ENCODE measurements at regions not wholly inside any gene's neighbourhood (a gene's known extent, or its start where the extent isn't known, plus 50 kb on each side); places are given as distances from the start of the nearest gene placed in this dataset.

- no peak for DNase-seq (ENCODE audit: low read depth)
Observed at GRCh38 chr2:109070290-109070689, 58.7 kb upstream of the SH3RF3 start.

DNA sequence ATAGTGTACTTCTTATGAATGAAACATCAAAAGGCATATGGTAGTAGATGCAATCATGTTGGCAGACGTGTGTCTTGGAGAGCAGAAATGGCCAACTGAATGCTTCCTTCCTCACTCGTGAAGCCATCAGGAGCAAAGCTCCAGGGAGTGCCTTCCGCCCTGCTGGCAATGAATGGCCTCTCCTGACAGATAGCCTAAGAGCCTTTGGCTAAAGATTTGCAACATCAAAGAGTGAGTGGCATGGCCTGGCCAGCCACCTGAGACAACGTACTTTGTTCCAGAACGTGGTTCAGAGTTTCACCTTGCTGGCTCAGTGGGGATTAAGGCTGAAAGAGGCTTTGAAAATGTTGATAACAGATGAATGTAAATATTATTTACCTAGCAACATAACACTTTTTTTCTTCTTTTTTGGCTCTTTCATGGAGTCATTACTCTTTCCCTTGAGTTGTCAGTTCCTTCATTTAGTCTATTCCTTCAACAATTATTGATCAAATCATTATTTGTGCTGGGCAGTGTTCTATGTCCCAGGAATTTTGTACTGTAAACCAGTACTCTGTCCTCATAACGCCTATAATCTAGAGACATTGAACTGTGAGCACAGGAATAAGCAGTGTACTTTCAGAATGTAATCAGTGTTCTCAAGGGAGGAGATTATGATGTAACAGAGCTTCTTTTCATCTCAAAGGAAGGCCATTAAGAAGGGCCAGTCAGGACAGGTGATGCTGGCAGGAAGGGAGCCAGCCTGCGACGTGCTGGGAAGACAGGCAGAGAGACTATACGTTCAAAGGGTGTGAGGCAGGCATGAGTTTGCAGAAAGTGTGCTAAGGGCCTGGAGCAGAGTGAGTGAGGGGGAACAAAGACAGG lies 59.4 kb upstream of the SH3RF3 start:
- no peak for DNase-seq (ENCODE audit: low read depth)

- no peak for DNase-seq (ENCODE audit: low read depth)
Observed at GRCh38 chr2:109068811-109069210, 60.2 kb upstream of the SH3RF3 start.

DNA sequence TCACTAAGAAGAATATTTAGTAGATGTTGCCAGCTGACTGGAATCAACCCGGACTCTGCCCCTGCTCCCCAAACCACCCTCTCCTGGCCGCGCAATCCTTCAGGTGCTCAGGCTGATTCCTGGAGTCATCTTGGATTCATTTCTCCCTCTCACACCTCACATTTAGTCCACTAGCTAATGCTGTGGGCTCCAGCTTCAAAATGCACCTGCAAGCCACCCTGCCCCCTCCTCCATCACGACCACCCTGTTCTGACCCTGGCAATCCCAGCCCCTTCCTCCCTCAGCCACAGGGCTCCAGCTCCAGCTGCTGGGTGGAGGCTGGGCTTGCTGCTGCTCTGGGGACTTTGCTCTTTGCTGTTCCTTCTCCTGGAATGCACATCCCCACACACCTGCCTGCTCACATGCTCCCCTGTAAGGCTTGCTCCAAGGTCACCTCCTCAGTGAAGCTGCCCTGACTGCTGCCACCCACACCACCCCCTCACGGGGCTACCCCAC lies 61.3 kb upstream of the SH3RF3 start:
- DNase-seq (ENCODE audit: low read depth) = no peak

DNA sequence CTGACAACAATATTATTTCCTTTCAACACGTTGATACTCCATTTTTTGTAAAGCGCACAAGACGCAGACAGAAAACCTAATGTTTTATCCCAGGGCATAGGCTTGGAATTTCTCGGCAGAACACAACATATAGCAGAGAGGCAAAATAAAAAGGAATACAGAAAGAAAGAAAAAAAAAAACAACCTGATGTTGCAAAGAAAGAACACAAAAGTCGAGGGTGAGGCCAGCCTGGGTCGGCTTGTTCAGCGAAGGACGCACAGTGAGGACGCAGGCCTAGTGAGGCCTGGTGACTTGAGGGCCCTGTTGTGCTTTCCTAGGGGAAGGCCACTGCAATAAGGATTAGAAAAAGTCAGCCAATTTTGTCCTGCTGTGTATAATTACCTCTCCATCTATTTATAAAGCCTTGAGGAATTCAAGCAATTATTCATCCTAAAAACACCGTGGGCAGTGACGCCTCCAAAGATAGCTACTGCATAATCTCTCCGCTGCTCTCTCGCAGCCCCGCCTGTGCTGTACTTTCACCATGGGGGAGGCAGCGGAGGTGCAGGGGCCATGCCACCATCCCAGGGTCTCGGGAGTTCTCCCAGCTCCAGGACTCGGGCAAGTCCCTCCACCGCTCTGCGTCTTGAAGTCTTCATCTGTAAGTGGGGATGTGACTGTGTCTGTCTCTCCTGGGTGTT lies 61.9 kb upstream of the SH3RF3 start:
- no peak for DNase-seq (ENCODE audit: low read depth)

DNA sequence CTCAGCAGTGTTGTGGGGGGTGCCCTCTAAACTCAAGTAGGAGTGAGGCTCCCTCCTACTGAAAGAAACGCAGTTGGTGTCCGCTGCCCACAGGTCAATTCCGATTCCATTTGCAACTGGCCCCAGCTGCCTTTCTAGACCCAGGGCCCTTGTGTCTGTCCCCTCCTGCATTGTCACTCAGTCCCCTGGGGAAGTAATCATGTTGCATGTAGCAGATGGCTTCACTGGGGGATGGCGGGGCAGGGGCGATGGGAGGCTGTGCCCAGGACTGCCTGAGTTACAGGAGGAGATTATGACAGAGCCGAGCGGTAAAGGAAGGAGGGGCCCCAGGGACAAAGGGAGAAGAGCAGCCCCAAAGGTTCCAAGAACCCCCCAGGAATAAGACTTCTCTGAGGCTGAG lies 62.5 kb upstream of the SH3RF3 start:
- DNase-seq (ENCODE audit: low read depth) = no peak

GRCh38 chr2:109065391-109065734 lies 63.6 kb upstream of the SH3RF3 start:
- DNase-seq (ENCODE audit: low read depth) = no peak

- no peak for DNase-seq (ENCODE audit: low read depth)
Observed at GRCh38 chr2:109064660-109065390, 64.2 kb upstream of the SH3RF3 start.

- peak; percentile 15 for DNase-seq (ENCODE audit: low read depth)
Observed at GRCh38 chr2:109062859-109063700, 65.9 kb upstream of the SH3RF3 start.

- DNase-seq (ENCODE audit: low read depth) = peak; percentile 17
Observed at GRCh38 chr2:109062145-109062858, 66.7 kb upstream of the SH3RF3 start.

GRCh38 chr2:109061736-109062135 lies 67.3 kb upstream of the SH3RF3 start:
- DNase-seq (ENCODE audit: low read depth) = no peak

- no peak for DNase-seq (ENCODE audit: low read depth)
Observed at GRCh38 chr2:109060496-109060895, 68.5 kb upstream of the SH3RF3 start.

DNA sequence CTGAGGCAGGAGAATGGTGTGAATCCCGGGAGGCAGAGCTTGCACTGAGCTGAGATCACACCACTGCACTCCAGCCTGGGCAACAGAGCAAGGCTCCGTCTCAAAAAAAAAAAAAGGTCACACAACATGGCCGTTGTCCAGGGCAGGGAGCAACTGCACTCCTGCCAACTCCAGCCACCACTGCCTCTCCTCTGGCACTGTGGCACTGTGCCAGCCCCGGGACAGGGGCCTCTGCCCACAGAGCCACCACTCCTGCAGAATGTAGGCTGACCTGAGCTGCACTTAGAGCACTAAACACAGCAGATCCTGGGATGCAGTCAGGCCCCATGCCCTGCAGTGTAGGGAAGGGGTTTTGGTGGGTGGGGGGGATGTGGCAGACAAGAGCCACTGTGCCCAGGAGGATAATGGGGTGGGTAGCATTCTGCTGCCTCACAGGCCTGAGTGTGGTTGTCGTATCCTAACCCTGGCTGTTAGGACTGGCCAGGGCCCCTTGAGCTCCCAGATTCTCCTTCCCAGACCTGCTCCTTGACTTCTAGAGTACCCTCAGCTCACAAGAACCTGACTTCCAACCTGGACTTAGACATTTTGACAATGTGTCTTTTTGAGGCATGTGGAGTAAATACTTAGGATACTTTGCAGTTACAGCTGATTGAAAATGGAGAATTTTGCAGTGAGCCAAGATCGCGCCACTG lies 69.4 kb upstream of the SH3RF3 start:
- DNase-seq (ENCODE audit: low read depth) = no peak

DNA sequence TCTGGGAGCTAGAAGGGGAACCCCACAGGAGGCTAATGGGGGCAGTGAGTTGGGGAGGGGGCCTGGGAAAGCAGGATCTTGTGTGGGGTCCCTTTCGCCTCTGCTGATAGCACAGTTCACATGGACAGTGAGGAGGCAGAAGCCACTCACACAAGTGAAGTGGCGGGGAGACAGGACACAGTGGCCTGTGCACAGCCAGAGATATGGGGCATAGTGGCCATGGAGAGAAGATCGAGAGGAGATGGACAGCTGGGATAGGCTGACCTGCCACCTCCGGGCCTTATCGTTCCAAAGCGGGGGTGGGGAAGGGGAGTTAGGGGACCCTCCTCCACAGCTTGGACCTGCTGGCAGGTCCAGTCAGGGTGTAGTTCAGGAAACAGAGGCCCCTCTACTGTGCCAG lies 69.8 kb upstream of the EDAR start:
- no peak for DNase-seq (ENCODE audit: low read depth)

DNA sequence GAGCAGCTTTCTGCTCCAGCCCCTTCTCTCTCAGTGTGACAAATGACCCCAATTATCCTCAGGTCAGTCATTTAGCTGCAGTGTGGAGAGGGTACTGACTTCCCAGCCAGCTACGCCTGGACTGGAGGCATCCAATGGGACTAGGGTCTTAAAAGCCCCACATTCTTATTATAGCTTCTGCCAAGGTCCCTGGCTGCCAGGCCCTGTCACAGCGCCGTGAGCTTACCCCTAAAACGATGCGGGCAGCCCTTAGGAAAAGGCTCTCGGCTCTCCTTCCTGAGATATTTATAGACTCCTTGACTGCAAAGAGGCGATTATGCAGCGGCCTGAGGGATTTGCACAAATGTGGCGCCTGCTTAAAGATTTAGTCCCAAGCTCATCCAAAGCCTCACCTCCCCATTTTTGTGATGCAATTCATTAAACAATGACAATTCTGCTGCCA lies 69.2 kb upstream of the EDAR start:
- DNase-seq (ENCODE audit: low read depth) = no peak

- DNase-seq (ENCODE audit: low read depth) = no peak
Observed at GRCh38 chr2:109057686-109058085, 68.7 kb upstream of the EDAR start.

DNA sequence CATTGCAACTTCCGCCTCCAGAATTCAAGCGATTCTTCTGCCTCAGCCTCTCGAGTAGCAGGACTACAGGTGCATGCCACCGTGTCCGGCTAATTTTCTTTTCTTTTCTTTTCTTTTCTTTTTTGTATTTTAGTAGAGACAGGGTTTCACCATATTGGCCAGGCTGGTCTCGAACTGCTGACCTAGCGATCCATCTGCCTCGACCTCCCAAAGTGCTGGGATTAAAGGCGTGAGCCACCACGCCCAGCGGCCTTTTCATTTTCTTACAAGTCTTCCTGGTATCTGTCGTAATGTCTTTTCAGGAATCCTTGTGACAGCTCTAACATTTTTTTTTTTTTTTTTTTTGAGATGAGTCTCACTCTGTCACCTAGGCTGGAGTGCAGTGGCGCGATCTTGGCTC lies 66.4 kb upstream of the EDAR start:
- DNase-seq (ENCODE audit: low read depth) = no peak

GRCh38 chr2:109054865-109055264 lies 65.8 kb upstream of the EDAR start:
- no peak for DNase-seq (ENCODE audit: low read depth)

DNA sequence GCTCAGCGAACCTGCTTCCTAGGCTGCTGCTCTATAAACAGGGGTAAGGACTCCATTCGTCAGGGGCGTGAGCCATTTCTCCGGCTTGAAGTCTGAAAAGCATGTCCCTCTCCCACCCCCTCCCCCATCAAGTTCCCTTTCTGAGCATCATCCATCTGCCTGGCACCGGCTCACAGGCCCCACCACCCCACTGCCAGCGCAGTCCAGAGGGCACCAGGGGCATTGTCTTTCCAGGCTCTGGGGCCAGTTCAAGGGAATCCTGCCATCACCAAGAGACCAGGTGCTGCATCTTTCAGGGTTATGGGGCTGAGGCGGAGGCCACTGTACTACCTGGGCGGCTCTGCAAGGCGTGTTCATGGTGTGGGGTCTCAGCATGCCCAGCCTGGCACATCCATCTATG lies 64.7 kb upstream of the EDAR start:
- no peak for DNase-seq (ENCODE audit: low read depth)

- no peak for DNase-seq (ENCODE audit: low read depth)
Observed at GRCh38 chr2:109052922-109053321, 63.9 kb upstream of the EDAR start.
